HG03432 (cell line): ENCODE measurements at regions not wholly inside any gene's neighbourhood (a gene's known extent, or its start where the extent isn't known, plus 50 kb on each side); places are given as distances from the start of the nearest gene placed in this dataset.

Source experiments
- ATAC-seq: cut with Tn5 transposase; IDR thresholded peaks from one replicate; pipeline ENCODE4 v1.9.1; 2021; ENCODE audit warnings: mild to moderate bottlenecking, moderate library complexity; ENCODE audit not compliant: unreplicated experiment

DNA sequence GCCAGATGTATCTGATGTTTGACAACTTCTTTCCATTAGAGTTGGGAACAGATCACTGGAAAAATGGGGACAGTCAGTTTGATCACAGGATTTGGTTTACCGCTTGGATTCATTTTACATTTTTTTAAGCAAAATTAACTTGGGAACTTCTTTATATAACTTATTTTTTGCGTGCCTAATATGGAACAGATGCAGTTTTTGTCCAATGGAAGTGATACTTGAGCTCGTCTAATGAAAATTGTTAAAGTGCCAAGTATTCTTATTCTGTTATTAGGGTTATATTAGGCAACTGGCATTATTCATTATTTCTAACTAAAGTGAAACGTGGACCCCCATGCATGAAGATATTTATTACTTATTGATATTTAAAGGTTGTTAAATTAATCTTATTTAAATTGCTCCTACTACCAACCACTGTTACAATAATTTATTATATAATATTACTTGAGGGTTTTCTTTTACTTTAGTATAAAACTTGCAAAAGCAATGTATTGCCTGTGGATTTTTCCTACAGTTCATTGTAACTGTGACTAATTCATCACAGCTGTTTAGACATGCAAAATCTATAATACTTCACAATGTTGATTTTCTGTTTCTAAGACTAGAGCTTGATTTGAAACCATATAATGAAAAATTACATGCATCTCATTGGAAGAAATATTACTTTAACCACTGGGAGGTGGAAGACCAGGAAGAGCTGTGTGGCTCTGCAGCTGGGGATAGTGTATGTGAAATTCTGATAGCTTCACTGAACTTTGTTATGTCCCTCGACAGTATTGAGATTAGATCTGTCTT is 787.3 kb upstream of the WWC1 start:
- ATAC-seq: no peak

DNA sequence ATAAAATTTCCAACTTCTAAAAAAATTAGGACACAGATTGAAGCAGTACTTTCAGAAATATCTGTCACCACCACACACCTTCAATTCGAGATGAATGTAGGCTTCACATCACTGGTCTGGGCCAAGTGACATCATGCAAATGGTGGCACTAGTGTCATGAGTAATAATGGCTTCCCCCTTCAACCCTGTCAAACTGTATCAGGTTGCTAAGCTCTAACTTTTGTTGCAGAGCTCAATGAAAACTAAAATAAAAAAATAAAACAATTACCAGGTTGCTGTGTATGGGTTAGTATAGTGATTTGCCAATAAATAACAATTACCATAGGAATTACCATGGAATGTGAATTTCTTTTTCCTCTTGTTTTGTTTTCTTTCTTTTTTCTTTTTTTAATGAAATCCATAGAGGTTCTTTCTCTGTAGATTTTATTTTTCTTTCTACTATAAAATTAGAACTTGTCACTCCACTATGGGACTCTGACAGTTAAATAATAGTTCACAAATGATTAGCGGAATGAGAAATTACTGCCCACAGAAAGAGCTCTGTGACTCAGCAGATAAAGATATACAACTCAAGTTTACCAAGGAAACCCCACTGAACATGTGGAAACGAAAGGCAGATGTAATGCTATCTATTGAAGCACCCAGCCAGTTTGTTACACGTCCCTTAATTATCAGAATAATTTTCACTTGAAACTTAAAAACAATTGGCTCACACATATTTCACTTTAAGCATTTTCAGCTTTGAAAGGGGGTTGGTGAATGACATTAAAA is 783.8 kb upstream of the WWC1 start:
- no peak for ATAC-seq

DNA sequence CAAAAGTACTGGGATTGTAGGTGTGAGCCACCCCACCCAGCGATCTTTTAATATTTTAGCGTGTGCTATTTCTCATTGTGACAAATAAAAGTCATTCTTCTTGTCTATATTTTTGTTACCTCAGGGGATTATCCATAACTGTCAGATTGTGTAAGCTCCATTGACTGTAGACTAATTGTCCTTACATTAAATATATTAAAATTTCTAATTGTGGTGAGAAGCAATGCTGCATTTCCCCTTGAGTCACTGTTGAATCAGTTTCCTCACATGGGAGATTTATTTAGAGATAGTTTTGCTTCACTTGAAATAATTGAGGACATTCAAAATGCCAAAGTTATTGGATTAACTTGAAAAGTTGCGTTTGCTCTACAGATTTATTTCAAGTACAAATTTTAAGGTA is 782.4 kb upstream of the WWC1 start:
- ATAC-seq: no peak

DNA sequence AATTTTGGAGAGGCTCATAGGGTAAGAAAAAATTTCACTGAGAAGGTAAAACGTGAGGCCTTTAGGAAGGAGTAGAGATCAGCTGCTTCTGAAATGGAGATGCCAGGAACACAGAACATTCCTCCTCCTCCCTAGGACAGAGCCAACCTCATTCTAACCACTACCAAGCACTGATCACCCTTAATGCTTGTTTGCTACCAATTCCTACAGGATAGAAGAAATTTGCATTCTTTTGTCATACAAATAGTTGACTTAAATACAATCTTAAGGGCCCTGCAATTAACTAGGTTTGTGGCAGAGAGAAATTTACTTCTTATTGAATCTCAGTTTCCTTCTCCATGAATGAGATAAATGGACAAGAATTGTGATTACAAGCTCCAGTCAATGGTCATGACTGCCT is 780.2 kb upstream of the WWC1 start:
- no peak for ATAC-seq

DNA sequence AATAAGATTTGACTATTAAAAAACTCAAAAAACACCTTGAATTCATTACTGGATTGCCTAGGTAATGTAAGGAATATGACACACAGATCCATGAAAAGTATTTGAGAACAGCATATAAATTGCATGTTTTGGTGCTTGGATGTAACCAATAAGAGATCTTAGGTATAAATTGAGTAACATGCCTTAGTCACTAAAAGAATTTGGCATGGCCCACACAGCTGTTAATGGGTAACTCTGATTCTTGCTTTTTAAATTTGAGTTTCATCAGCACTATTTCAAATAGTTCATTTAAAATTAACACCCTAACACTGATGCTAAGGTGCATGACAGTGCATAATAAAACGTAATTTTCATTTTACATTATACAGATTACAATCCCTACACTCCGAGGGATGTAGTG is 779.3 kb upstream of the WWC1 start:
- no peak for ATAC-seq

DNA sequence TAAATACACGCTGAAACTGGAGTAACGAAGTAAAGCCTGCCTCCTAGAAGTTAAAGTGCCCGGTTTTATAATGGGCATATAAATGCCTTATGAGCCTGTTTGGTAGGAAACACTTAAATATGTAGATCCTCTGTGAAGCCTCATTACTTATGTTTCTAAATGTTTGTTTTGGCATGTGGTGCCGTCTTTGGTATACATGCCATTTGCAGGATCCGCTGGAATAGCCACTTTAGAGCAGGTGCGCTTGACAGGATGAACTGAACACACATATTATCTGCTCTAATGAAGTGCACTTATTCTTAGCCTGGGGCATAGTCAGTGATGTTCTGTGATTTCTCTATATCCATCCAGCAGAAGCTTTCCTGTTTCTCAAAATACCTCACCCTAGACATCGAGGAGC is 778.1 kb upstream of the WWC1 start:
- ATAC-seq: no peak

DNA sequence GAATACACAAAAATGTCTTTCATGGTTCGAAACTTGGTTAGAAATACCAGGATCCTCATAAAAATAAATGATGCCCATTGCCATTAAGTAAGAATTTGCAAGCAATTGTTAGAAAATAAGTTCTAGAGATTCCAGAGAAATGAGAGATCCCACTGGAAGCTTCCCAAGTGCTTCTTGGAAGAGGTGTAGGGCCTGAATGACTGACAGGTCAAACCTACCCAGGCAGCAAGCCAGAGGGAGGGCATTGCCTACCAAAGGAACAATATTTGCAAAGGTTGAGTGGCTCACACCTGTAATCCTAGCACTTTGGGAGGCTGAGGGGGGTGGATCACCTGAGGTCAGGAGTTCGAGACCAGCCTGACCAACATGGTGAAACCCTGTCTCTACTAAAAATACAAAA is 777.0 kb upstream of the WWC1 start:
- no peak for ATAC-seq

DNA sequence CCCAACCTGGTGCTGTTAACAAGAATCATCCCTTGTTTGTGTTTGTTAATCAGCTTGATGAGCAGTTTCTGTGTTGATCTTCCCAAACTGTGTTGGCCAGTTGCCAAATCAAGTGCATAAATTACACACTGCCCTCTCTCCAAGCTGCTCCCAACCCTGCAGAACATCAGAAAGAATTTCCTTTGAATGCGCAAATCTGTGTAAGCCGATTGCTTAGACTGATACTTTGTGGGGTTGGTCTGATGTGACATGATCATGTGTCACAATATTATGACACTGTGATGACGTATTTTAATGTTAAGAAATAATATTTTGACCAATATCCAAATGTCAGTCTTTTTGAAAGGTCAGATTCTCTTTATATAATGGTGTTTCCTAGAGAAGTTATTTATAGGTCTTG is 766.4 kb upstream of the WWC1 start:
- no peak for ATAC-seq

DNA sequence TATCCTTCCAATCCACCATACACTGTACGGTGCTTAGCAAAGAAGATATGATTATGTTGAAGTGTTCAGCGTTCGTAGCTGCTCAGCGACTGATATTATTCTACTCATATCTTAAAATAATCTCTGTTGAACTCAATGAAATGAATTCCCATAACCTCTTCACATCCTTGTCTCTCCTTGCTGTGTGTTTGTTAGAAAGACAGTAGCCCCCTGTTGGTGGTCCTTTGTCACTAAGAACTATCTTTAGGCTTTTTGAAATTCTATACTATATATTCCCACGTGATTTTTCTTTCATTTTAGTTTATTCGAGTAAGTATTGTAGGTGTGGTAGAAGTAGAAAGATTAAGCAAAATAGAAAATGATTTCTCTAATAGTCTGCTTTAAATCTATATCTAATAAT is 762.8 kb upstream of the WWC1 start:
- no peak for ATAC-seq

DNA sequence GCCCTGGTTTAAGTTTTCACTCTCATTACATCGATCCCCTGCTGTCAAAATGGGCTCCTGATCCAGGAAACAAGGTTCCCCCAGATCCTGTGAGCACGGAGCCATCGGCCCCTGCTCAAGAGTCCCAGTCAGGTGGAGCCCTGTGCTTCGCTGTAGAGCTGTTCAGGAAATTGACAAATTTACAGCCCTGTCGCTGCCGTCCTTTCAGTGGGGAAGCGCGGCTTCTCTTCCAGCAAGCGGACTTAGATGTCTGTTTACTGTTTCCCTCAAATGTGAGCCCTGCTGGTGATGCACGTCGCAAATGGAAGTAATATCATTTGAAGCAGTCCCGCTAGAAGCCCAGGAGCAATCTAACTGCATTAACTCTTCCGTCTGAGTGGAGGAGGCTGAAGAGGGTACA is 760.9 kb upstream of the WWC1 start:
- no peak for ATAC-seq

DNA sequence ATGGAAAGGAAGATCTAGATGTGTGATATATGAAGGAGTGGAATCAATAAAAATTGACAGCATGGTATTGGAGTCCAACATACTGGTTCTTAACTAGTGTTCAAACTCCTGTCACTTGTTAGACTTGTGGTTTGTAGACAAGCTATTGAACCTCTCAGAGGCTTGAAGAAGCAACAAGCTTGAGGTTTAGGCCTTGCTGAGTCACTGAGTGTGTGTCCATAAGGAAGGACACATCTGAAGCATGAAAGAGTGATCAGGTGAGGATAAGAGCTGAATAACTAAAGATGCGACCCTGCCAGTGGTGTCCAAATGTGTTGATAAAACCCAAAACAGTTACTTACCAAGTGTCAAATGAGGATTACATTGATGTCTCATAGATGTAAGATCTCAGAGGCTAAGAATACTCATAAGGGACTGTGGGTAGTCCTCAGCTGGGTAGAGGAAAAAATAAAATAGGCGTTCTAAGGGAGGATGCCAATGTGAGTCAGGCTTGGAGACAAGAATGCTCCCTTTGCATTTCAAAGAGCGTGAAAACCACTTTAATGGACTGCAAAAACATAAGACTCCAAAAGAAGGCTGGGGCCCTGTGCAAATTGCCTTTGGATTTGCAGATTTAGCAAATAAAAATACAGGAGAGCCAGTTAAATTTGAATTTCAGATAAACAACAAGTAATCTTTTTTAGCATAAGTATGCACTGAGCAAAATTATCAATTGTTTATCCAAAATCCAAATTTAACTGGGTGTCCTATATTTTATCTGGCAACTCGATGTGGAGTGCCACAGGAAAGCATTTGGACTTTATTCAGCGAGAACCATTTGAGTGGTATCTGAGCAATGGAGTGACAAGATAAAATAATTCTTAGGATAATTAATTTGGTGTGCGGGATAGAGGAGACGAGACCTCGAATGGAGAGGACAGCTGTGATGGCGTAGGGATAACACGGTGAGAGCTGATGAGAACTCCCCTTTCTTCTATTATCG is 757.3 kb upstream of the WWC1 start:
- no peak for ATAC-seq

DNA sequence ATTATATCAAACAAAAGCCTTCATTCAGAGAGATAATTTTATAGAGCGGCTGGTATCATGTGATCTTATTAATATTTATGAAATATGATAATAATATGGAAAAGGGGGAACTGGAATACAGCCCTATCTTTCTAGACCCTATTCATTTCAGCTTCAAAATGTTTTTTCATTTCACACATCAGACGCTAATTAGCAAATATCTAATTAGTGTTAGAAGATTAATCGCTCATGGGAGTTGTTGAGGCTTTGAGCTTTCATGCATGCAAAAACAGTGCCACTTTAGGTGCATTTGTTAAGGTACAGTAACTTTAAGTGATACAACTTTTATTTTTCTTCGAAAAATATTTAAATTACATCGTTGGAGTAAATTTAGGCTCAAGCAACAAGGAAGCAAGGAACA is 751.7 kb upstream of the WWC1 start:
- ATAC-seq: no peak

DNA sequence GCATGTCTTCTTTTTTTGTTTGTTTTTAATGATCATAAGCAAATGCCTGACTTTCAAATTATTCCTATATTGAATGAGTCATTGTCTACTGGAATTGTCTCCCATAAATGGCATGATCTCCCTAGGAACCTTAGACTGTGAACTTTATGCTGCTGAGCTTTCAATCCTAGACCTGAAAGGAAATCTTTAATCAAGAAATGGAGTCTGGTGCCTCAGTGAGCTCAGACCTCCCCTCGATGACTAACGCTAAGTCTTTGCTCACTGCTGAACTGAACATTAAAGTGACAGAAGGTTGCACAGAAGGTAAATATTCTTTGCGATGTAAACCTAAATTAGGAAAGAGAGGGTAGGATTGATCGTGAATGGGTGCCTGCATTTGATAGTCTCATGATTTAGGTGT is 745.2 kb upstream of the WWC1 start:
- ATAC-seq: no peak

DNA sequence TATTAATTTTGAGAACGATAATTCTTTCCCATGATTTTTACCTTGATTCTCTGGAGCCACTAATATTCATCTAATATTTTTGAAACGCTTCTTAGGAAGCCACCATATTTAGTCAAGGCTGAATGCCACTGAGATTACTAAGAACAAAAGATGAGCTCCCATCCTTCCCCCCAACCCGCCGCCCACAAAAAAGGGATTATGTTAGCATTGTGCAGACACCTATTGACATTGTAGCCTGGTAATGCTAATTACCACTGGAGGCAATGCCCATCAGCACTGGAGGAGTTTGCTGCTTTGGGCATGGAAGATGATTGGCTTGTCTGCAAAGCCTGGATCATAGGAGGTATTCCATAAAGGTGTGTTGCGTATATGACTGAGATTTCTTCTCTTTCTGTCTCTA is 739.1 kb upstream of the WWC1 start:
- no peak for ATAC-seq

DNA sequence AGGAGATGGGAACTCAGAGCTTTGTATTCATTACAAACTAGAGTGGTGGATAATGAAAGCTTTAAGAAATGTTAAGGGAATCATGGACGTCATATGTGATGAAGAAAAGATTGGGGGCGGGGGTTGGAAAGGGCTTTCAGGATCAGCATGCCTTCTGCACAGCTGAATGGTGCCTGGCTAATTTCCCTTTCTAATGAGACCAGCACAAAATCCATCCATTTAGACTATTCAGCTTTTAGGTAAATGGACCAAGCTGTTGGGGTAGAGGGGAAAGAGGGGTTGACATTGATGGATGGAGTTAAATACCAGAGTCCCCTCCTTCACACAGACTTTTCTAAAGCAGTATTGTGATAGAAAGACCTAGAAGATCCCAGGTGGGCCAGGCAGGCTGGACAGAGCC is 737.9 kb upstream of the WWC1 start:
- ATAC-seq: no peak

DNA sequence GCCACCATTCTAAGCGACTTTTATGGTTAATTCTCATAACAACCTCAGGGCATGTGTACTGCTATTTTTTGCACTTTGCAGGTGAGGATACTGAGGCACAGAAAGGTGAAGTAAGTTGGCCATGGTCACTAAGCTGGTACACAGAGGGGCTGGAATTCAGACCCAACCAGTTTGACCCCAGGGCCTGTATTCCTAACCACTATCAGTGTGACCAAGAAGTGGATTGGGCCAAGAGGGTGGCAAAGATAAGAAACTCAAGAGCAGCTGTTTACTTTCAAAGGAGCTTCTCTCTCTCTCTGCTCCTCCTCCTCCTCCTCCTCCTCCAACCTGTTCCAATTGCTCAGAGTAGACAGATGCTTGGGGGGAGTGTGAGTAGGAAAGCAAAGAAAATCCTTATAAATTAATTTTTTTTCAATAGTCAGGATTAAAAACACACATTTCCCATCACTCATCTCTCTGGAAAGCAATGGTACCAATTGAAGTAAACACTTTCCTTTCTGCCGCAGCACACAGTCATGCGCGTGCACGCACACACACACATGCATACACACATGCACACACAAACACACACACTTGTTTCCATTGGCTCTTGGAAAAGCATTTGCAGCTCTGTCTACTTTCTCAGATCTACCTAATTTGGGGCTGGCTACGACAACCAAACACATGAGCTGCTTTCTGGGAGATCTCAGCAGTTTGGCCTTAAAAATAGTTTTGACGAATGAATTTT is 736.7 kb upstream of the WWC1 start:
- ATAC-seq: no peak

DNA sequence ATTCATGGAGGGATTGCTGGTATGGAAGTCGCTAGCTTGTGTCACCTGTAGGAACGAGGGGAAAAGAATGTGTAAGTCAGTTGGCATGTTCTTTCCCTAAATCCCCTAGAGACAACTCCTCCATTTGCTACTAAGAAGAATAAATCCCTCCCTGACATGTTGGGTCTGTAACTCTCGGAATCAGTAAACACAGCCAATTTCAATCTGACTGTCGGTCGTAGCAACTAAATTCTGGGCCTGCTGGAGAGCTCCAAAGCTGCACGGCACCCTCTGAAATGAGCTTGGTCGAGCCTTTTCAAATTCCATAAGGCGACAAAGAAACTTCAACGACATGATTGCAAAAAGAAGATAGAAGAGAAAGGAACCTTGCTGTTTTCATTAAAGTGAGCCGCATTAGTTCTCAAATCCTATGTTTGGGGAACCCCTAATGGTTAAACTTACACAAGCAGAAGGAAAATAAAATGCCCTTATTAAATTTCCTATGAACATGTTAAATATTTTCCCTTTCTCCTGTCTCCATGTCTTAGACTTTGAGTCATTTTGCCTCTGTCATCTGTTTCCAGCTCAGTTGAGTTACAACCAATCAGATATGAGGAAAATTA is 735.8 kb upstream of the WWC1 start:
- ATAC-seq: no peak

DNA sequence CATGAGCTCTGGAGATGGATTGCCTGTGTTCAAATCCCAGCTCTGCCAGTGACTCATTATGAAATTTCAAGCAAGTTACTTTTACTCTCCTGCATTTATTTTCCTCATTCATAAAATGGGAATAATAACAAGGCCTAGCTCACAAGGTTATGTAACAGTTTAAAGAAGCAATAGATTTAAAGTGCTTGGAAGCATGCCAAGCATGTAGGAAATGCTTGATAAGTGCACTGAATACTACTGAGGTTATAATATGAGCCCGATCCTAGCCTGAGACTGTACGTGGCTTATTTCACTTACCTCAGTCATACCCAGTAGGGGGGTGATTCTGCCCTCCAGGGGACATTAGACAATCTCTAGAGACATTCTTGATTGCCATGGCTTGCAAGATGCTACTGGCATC is 734.1 kb upstream of the WWC1 start:
- no peak for ATAC-seq

DNA sequence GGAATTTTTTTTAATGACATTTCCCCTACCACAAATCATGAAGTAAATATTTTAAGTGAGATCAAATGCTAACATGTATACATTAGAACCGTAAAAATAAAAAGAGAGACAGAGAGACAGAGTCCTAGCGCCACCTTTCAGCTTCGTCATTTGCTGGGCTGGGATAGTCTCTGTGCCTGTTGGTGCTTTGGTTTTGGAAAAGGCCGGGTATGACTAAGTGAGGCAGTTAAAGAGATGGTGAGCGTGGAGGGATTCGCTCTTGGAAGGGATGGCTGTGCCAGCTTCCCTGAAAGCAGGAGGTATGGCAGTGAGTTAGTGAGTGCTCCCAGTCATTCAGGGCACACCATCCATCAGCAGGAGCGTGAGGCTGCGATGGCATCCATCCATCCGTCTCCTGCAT is 729.6 kb upstream of the WWC1 start:
- no peak for ATAC-seq

DNA sequence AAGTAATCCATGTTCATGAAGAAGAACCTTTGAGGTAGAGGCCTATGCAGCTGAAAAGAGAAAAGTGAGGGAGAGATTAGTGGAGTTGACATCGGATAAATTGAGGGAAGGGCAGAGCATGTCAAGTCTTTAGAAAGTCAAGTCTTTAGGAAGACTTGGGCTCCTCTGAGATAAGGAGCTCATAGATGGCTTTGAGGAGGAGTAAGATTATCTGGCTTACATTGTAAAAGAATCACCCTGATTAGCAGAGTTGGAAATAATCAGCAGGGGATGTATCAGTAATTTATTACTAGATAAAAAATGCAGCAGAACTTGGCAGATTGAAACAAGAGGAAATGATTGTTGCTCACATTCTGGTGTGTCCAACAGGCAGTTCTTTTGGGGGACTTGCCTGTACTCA is 727.2 kb upstream of the WWC1 start:
- ATAC-seq: no peak
